Endothelial cell of umbilical vein (primary cell): ENCODE measurements at regions not wholly inside any gene's neighbourhood (a gene's known extent, or its start where the extent isn't known, plus 50 kb on each side); places are given as distances from the start of the nearest gene placed in this dataset.

Experiments used
- BruUV-seq: library from RNA; stranded (reverse); fragments of 400-500 nt; replicated peaks from 2 replicates; lab custom pipeline; 2021; lab: Mats Ljungman, UMichigan
- CTCF ChIA-PET: fragments of 300-600, 350-600 bp; sonication (Branson Sonifier 250); formaldehyde crosslinking; loops from one replicate; lab custom pipeline; 2021; ENCODE audit warnings: antibody characterized with exemption, inconsistent platforms; lab: Charles Lee
- POLR2A ChIA-PET: fragments of 300-600, 350-600 bp; sonication (Branson Sonifier 250); formaldehyde crosslinking; loops from one replicate; lab custom pipeline; 2021; ENCODE audit warnings: antibody characterized with exemption, inconsistent platforms; lab: Charles Lee
- DNase-seq: peaks from one replicate; pipeline ENCODE4 v3.0.0-alpha.2; 2011; ENCODE audit warnings: low read depth, low spot score
- FAIRE-seq: peaks from 2 replicates; lab custom pipeline; 2011; peaks lifted over from hg19 to GRCh38; lab: Jason Lieb, UNC
- H2AFZ ChIP-seq: 2 replicates; pipeline ENCODE4 v1.6.0; 2012; ENCODE audit warnings: low read depth, low read length, control low read depth, inconsistent platforms
- H3K27ac ChIP-seq: 2 replicates; pipeline ENCODE4 v1.5.1; 2011; ENCODE audit warnings: low read depth, mild to moderate bottlenecking, control low read depth, low read length, moderate library complexity; ENCODE audit not compliant: insufficient read depth
- H3K27me3 ChIP-seq, 2 experiments: 2 replicates each; pipeline versions ENCODE4 v1.6.0 to v1.6.1; 2011; ENCODE audit warnings: low read length in 2 of 2, mixed read lengths in 1 of 2; ENCODE audit not compliant: control insufficient read depth in 2 of 2, insufficient read depth in 2 of 2
- H3K36me3 ChIP-seq, 2 experiments: 2 replicates in 1 of 2; 3 replicates in 1 of 2; pipeline ENCODE4 v1.5.1; 2011; ENCODE audit warnings: low read length in 2 of 2, mild to moderate bottlenecking in 1 of 2, moderate library complexity in 1 of 2; ENCODE audit not compliant: control insufficient read depth in 2 of 2, insufficient read depth in 2 of 2; ENCODE audit errors: extremely low read depth in 1 of 2
- H3K4me1 ChIP-seq: 3 replicates; pipeline ENCODE4 v1.5.1; 2011; ENCODE audit warnings: mild to moderate bottlenecking, low read length; ENCODE audit not compliant: control insufficient read depth, insufficient read depth; ENCODE audit errors: extremely low read depth
- H3K4me2 ChIP-seq: 2 replicates; pipeline ENCODE4 v1.6.1; 2011; ENCODE audit warnings: low read length, control low read depth, mixed read lengths; ENCODE audit not compliant: insufficient read depth
- H3K4me3 ChIP-seq, 3 experiments: fragments of 200-600 bp in 1 of 3; sonication (generic), shearing (Covaris generic) in 1 of 3; replicated peaks in 1 of 3; 2 replicates each; pipeline ENCODE4 v1.5.1; 2011 to 2016; ENCODE audit warnings: control low read depth in 3 of 3, low read length in 3 of 3, mild to moderate bottlenecking in 2 of 3, inconsistent platforms in 1 of 3, low read depth in 1 of 3, moderate library complexity in 1 of 3; ENCODE audit not compliant: insufficient read depth in 1 of 3
- H3K79me2 ChIP-seq: 2 replicates; pipeline ENCODE4 v1.6.0; 2012; ENCODE audit warnings: low read length, inconsistent platforms; ENCODE audit not compliant: control insufficient read depth, insufficient read depth
- H3K9ac ChIP-seq: replicated peaks from 2 replicates; pipeline ENCODE3; 2011; ENCODE audit warnings: low read length, control low read depth; ENCODE audit not compliant: insufficient read depth; ENCODE audit errors: extremely low read depth
- H3K9me1 ChIP-seq: replicated peaks from 3 replicates; pipeline ENCODE4 v1.6.0; 2011; ENCODE audit warnings: mild to moderate bottlenecking, low read length; ENCODE audit not compliant: control insufficient read depth, insufficient read depth; ENCODE audit errors: extremely low read depth
- H3K9me3 ChIP-seq: replicated peaks from 2 replicates; pipeline ENCODE4 v1.5.1; 2012; ENCODE audit warnings: low read length, inconsistent platforms; ENCODE audit not compliant: control insufficient read depth, insufficient read depth
- H4K20me1 ChIP-seq: replicated peaks from 2 replicates; pipeline ENCODE3; 2011; ENCODE audit warnings: mild to moderate bottlenecking, low read length; ENCODE audit not compliant: control insufficient read depth, insufficient read depth; ENCODE audit errors: extremely low read depth
- CTCF ChIP-seq, 2 donors: IDR thresholded peaks; 1 replicate in 1 of 2; 2 replicates in 1 of 2; pipeline ENCODE4 v1.5.1; 2011; ENCODE audit warnings: low read length in 2 of 2, mild to moderate bottlenecking in 2 of 2, moderate library complexity in 2 of 2, control low read depth in 1 of 2, inconsistent platforms in 1 of 2, low read depth in 1 of 2; ENCODE audit not compliant: insufficient read depth in 1 of 2; ENCODE audit errors: extremely low read depth in 1 of 2
- EZH2 ChIP-seq: IDR thresholded peaks from 2 replicates; pipeline ENCODE4 v1.6.1; 2012; ENCODE audit warnings: borderline replicate concordance, low read depth, mild to moderate bottlenecking, moderate library complexity, low read length, inconsistent platforms; ENCODE audit not compliant: severe bottlenecking
- FOS ChIP-seq: IDR thresholded peaks from 2 replicates; pipeline ENCODE4 v1.6.1; 2011; ENCODE audit warnings: mild to moderate bottlenecking, low read length, moderate library complexity, borderline replicate concordance; ENCODE audit not compliant: insufficient read depth
- GATA2 ChIP-seq: IDR thresholded peaks from 2 replicates; pipeline ENCODE4 v1.7.0; 2011; ENCODE audit warnings: low read depth, mild to moderate bottlenecking, moderate library complexity, mixed read lengths, low read length; ENCODE audit not compliant: insufficient read length, insufficient read depth
- JUN ChIP-seq: IDR thresholded peaks from 2 replicates; pipeline ENCODE4 v1.6.1; 2011; ENCODE audit warnings: borderline replicate concordance, low read depth; ENCODE audit not compliant: insufficient read length, insufficient read depth
- MAX ChIP-seq: IDR thresholded peaks from 2 replicates; pipeline ENCODE4 v1.6.1; 2011; ENCODE audit not compliant: insufficient read depth, insufficient read length
- MYC ChIP-seq: IDR thresholded peaks from one replicate; pipeline ENCODE4 v1.6.1; 2011; ENCODE audit warnings: mild to moderate bottlenecking, low read depth, low read length
- POLR2A ChIP-seq: IDR thresholded peaks from 2 replicates; pipeline ENCODE4 v1.6.1; 2012; ENCODE audit warnings: low read depth, mild to moderate bottlenecking, control low read depth, low read length
- POLR2AphosphoS5 ChIP-seq: IDR thresholded peaks from 2 replicates; pipeline ENCODE4 v1.6.1; 2012; ENCODE audit warnings: low read depth, mild to moderate bottlenecking, control low read depth, low read length, moderate library complexity; ENCODE audit not compliant: insufficient read depth
- dilution Hi-C: fragments of 300-500 bp; cut with MboI; formaldehyde crosslinking; loops from one replicate; pipeline ENCODE4 v1.15.0; 2019; ENCODE audit warnings: low sequenced_read_pairs; ENCODE audit not compliant: extremely low pct_ligation_motif_present
- intact Hi-C: fragments of 100-400 bp; cut with micrococcal nuclease; formaldehyde crosslinking; loops from one replicate; pipeline ENCODE4 v1.10.0; 2022

GRCh38 chr15:25939122-25939521, 76.0 kb upstream of the ATP10A start:
- Histone ChIP-seq H3K9me3 (peaks cover 4% of the 10 kb centered on the region), H3K27me3 (no peaks in the 10 kb centered on the region), H3K27ac (no peak overlapping the region), H3K4me1 (no peaks in the 10 kb centered on the region), H3K4me3 (no peak overlapping the region), H3K9me1 (no peaks in the 10 kb centered on the region), H3K4me2 (no peak overlapping the region), H3K79me2 (no peaks in the 10 kb centered on the region), H4K20me1 (no peaks in the 10 kb centered on the region), H2AFZ (no peak overlapping the region), H3K9ac (no peak overlapping the region), H3K36me3 (no peaks in the 10 kb centered on the region)
- POLR2A ChIA-PET, result no interaction called here
- FAIRE-seq (no peak), DNase-seq (no peak)
- intact Hi-C loops (no loop called here), dilution Hi-C loops (no loop called here)
- CTCF ChIA-PET, result no interaction called here
- no TSS peak for BruUV-seq
- TF ChIP-seq POLR2A (no peak), MYC (no peak), JUN (no peak), POLR2AphosphoS5 (no peak), CTCF (IDR thresholded peaks at IDR 0.05; ENCODE audit: extremely low read depth in 1 of 2, insufficient read depth in 1 of 2, low read depth in 1 of 2, low read length in 2 of 2) (no peak), GATA2 (no peak), FOS (no peak), MAX (no peak), EZH2 (no peak)
